ENCODE measurements at regions not wholly inside any gene's neighbourhood (a gene's known extent, or its start where the extent isn't known, plus 50 kb on each side); places are given as distances from the start of the nearest gene placed in this dataset.

DNA sequence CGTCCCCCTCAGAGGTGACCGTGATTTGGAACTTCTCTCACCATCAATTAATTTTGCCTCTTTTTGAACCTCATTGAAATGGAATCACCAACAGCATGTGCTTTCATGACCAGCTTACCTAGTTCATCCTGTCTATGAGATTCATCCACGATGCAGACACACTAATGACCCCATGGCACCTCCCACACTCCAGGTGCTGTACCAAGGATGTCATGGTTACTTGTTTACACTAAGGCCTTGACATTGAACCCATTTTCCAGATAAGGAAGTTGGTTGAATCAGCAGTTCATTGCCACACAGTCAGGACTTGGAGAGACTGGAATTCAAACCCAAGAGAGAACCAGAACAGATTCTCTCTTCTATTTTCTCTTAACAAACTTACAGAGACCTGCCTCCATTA is 139.0 kb downstream of the ZFP36L2 start:
- H3K27me3 ChIP-seq (ENCODE audit: control insufficient read depth, insufficient read depth, low read length) = no peaks in the 10 kb centered on the region
- H3K9ac ChIP-seq (ENCODE audit: low read depth, low read length) = peak overlapping the region; percentile 84
- no peaks in the 10 kb centered on the region for H3K36me3 ChIP-seq (ENCODE audit: insufficient read depth, low read length)
- H3K4me3 ChIP-seq (ENCODE audit: low read length) = no peak overlapping the region
- peaks cover 64% of the 10 kb centered on the region for H3K4me1 ChIP-seq (ENCODE audit: control insufficient read depth, insufficient read depth, low read length)
- peak overlapping the region; percentile 71 for H3K4me2 ChIP-seq (ENCODE audit: low read length)
- peaks cover 5% of the 10 kb centered on the region for H3K9me3 ChIP-seq (replicated peaks; ENCODE audit: low read length)

DNA sequence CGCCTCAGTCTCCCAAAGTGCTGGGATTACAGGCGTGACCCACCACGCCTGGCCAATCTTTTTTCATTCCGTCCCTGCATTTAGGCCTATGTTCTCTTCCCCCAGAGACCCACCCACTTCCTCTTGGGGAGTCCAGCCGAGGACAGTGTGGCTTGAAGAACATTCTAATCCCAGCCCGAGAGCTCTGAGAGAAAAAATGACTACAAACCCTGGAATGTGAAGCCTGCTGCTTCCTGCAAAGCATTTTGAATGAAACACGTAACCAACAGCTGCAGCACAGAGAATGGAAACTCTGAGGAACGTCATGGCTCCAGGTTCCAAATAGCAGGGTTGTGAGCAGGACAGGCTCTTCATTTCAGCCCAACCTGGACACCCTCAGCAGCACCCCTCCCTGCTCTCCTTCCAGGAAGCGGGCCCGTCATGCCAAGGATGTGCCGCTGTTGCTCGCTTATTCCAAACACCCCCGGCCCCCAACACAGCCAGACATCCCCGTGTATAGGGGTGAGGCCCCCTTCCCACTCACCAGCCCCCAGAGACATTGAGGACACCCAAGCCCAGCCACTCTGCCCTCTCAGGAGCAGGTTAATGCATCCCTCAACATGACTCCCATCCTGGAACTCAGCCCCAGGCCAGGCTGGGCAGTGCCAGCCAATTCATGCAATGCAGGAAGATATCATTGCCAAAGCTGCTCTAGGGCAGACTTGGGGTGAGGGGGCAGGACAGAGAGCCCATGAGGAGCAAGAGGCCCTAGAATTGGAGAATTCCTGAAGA is 139.8 kb downstream of the ZFP36L2 start:
- H3K27me3 ChIP-seq (ENCODE audit: control insufficient read depth, insufficient read depth, low read length) = no peaks in the 10 kb centered on the region
- peak overlapping the region; percentile 84 for H3K9ac ChIP-seq (ENCODE audit: low read depth, low read length)
- peaks cover 72% of the 10 kb centered on the region for H3K4me1 ChIP-seq (ENCODE audit: control insufficient read depth, insufficient read depth, low read length)
- H3K36me3 ChIP-seq (ENCODE audit: insufficient read depth, low read length) = no peaks in the 10 kb centered on the region
- H3K4me3 ChIP-seq (ENCODE audit: low read length) = peak overlapping the region; percentile 45
- H3K4me2 ChIP-seq (ENCODE audit: low read length) = peak overlapping the region; percentile 71
- peaks cover 5% of the 10 kb centered on the region for H3K9me3 ChIP-seq (replicated peaks; ENCODE audit: low read length)

DNA sequence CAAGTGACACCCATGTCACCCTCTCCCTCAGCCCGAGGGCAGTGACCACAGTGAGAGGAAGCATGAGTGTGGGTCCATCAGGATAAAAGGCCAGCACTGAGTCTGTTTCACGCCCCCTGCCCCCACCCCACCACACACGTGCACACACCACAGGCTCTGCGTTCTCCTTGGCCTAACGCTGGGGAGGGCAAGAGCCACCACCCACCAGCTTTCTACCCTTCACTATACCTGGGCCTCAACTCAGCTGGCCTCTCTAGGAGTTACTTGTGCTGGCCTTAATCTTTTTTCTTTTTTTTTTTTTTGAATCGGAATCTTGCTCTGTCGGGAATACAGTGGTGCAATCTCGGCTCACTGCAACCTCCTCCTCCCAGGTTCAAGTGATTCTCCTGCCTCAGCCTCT is 140.5 kb downstream of the ZFP36L2 start:
- H3K4me3 ChIP-seq (ENCODE audit: low read length) = peak overlapping the region; percentile 7
- peak overlapping the region; percentile 75 for H3K9ac ChIP-seq (ENCODE audit: low read depth, low read length)
- H3K9me3 ChIP-seq (replicated peaks; ENCODE audit: low read length) = peaks cover 5% of the 10 kb centered on the region
- peak overlapping the region; percentile 3 for H3K4me2 ChIP-seq (ENCODE audit: low read length)
- no peaks in the 10 kb centered on the region for H3K36me3 ChIP-seq (ENCODE audit: insufficient read depth, low read length)
- H3K4me1 ChIP-seq (ENCODE audit: control insufficient read depth, insufficient read depth, low read length) = peaks cover 76% of the 10 kb centered on the region
- H3K27me3 ChIP-seq (ENCODE audit: control insufficient read depth, insufficient read depth, low read length) = no peaks in the 10 kb centered on the region

DNA sequence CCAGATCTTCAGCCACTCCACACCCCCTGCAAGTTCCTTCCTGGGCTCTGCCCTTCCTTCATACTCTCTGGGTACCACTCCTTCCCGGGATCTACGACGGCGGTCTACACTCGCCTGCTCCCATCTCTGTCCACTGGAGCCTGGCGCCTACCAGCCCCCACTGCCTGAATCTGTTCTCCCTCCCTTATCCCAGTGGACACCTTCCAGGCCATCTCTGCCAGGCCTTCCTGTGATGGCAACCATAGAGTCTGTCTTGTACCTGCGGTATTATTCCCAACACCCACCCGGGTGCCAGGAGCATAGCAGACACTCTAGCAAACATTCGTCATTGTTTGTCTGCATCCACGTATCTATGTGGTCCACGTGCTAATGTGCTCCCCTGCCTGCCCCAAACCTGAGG is 140.9 kb downstream of the ZFP36L2 start:
- Histone ChIP-seq H3K4me3 (ENCODE audit: low read length) (peak overlapping the region; percentile 7), H3K4me1 (ENCODE audit: control insufficient read depth, insufficient read depth, low read length) (peaks cover 81% of the 10 kb centered on the region), H3K27me3 (ENCODE audit: control insufficient read depth, insufficient read depth, low read length) (no peaks in the 10 kb centered on the region), H3K9me3 (replicated peaks; ENCODE audit: low read length) (peaks cover 4% of the 10 kb centered on the region), H3K4me2 (ENCODE audit: low read length) (peak overlapping the region; percentile 3), H3K9ac (ENCODE audit: low read depth, low read length) (peak overlapping the region; percentile 75), H3K36me3 (ENCODE audit: insufficient read depth, low read length) (no peaks in the 10 kb centered on the region)

DNA sequence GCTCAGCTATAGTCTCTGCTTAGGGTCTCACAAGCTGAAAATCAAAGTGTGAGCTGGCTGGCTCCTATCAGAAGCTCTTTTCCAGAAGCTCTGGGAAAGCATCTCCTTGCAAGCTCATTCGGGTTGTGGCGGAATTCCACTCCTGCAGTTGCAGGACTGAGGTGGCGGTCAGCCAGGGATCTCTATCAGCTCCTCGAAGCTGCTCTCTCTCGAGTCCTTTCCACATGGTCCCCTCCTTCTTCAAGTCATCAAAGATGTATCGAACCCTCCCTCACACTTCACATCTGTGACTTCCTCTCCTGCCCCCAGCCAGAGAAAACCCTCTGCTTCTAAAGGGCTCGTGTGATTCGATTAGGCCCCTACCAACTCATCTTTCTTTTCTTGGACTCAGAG is 141.7 kb downstream of the ZFP36L2 start:
- Histone ChIP-seq H3K4me1 (ENCODE audit: control insufficient read depth, insufficient read depth, low read length) (peaks cover 84% of the 10 kb centered on the region), H3K4me3 (ENCODE audit: low read length) (no peak overlapping the region), H3K9ac (ENCODE audit: low read depth, low read length) (peak overlapping the region; percentile 75), H3K4me2 (ENCODE audit: low read length) (no peak overlapping the region), H3K9me3 (replicated peaks; ENCODE audit: low read length) (no peaks in the 10 kb centered on the region), H3K36me3 (ENCODE audit: insufficient read depth, low read length) (no peaks in the 10 kb centered on the region), H3K27me3 (ENCODE audit: control insufficient read depth, insufficient read depth, low read length) (no peaks in the 10 kb centered on the region)

DNA sequence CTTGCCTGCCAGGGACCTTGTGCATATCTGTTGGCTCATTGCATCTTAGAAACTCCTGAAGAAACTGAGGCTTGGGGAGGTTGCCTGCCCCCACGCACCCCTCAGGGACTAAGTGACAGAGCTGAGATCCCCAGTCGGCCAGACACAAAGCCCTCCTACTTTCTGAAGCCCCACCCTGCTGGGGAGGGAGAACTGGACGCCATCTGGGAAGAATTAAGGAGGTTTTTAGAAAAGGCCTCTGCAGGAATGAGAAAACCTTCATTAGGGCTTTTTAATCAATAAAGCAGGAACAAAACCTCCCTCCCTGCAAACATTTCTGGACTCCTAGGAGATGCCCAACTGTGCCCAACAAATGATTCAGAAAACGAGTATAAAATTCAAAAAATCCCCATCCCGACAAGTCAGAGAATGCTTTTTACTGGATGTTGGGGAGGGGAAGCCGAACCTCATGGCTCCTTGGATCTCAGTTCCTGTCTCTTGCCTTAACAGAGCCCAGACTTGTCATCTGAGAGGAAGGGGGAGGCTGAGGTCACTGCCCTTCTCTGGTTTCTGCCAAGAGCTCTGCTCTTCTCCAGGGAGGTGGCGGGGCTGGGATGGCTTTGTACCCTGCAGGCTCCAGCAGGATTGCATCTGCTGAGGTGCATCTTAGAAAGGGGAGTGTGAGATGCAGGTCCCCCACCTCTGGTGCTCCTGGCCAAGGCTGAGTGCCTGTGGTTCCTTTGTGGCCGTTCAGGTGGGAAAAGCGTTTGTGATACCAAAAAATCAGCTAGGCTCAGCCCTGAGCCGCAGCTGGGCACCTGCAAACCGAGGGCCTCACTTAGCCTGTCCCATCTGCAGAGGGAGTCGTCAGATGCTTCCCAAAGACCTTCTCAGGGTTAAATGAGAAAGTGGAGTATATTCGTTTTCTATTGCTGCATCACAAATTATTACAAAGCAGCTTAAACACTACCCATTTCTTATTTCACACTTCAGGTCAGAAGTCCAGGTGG is 142.4 kb downstream of the ZFP36L2 start:
- Histone ChIP-seq H3K9ac (ENCODE audit: low read depth, low read length) (peak overlapping the region; percentile 75), H3K4me2 (ENCODE audit: low read length) (peak overlapping the region; percentile 8), H3K4me1 (ENCODE audit: control insufficient read depth, insufficient read depth, low read length) (peaks cover 83% of the 10 kb centered on the region)

DNA sequence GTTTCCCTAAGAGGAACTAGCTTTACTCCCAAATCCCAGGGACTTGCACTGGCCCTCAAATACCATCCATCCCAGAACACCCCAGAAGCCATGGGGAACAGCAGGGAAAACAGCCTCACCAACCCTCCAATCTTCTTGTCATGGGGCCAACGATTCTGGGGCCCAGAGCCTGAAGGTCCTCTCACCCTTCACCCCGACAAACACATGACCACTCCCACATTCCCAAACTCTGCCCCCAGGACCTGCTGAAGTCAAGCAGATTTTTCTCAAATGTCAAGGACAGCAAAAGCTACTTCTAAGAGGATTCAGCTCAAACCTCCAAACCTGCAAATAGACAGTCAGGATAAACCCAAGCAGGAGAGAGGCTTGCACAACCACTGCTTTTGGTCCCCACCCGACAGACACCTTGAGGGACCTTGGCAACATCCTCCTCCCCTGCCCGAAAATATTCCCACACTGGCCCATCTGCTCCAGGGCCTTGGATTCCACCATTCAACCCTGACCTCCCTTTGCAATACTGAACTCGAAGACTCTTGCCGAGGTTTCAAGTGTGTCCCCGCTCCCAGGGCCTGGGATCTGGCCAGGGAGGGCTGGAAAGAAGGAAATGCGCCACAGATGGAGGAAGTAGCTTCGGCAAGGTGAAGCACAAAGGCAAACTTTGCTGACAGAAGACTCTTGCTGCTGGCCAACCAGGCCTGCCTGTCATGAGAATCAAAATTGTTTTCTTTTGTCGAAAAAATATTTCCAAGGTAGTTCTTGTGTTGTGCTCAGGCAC is 143.3 kb downstream of the ZFP36L2 start:
- no peak overlapping the region for H3K4me3 ChIP-seq (ENCODE audit: low read length)
- H3K4me1 ChIP-seq (ENCODE audit: control insufficient read depth, insufficient read depth, low read length) = peaks cover 79% of the 10 kb centered on the region

More for the DNA sequence above, 142.4 kb downstream of the ZFP36L2 start:
- H3K36me3 ChIP-seq (ENCODE audit: insufficient read depth, low read length) = no peaks in the 10 kb centered on the region
- H3K9me3 ChIP-seq (replicated peaks; ENCODE audit: low read length) = no peaks in the 10 kb centered on the region
- no peaks in the 10 kb centered on the region for H3K27me3 ChIP-seq (ENCODE audit: control insufficient read depth, insufficient read depth, low read length)
- no peak overlapping the region for H3K4me3 ChIP-seq (ENCODE audit: low read length)

DNA sequence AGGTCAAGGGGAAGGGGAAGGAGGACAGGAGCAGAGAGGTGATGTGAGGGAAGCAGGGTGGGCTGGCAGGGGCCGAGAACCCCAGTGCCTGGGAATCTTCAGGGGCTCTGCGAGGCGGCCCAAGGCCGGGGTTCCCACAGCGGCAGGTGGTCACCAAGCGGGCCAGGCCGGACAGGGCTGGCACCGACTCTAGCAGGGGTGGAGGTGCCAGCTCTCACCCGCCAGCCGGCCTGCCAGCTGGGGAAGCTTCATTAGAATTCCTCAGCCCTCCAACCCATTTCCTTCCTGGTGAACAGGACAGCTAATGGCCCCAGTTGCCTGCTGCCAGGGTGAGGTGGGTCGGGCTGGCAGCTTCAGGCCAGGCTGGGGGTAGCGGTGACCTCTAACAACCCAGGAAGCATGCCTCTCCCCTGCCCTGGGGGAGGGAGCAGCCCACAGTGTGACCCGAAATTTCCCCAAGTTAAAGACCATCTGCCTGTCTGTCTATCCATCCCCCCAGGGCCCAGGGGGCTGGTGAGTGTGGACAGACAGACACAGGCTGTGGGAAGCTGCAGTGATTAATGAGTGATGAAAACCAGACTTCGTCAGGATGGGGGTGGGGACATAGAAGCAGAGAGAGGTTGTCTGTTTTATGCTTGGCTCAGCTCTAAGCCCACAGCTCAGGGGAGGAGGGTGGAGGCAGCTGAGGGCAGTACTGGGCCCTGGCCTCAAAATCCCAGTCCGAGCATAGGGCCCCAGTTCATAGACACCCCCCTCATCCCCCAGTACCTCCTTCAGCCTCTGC is 144.1 kb downstream of the ZFP36L2 start:
- Histone ChIP-seq H3K9ac (ENCODE audit: low read depth, low read length) (peak overlapping the region; percentile 75), H3K4me1 (ENCODE audit: control insufficient read depth, insufficient read depth, low read length) (peaks cover 75% of the 10 kb centered on the region), H3K4me3 (ENCODE audit: low read length) (no peak overlapping the region)

More for the DNA sequence above, 143.3 kb downstream of the ZFP36L2 start:
- Histone ChIP-seq H3K27me3 (ENCODE audit: control insufficient read depth, insufficient read depth, low read length) (no peaks in the 10 kb centered on the region), H3K9me3 (replicated peaks; ENCODE audit: low read length) (no peaks in the 10 kb centered on the region), H3K9ac (ENCODE audit: low read depth, low read length) (peak overlapping the region; percentile 75), H3K4me2 (ENCODE audit: low read length) (no peak overlapping the region), H3K36me3 (ENCODE audit: insufficient read depth, low read length) (no peaks in the 10 kb centered on the region)

DNA sequence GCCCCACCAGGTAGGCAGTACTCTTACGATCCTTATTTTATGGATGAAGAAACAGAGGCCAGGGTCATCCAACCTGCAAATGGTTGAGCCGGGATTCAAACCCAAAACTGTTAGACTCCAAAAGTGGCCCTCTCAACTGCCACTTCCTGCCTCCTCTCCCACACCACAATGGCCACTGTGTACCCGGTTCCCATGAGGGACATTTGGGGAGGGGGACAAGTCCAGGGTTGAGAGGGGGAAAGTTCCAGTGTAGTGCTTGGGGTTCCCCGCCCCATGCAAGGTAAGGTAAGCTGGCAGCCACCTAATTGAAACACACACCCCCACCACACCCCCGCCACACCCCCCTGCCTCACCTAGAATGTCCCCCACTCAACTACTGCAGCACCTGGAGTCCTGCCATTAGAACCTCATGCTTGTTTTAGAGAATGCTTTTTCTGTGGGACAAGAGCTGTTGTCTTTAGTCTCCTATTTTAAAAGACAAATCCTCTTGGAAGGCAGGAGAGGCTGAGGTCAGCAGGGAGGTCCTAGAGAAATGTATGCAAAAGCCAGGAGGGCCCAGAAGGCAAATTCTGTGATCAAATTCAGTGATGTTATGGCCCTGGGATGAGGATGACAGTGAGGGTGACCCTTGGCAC is 145.2 kb downstream of the ZFP36L2 start:
- Histone ChIP-seq H3K9ac (ENCODE audit: low read depth, low read length) (peak overlapping the region; percentile 75), H3K4me2 (ENCODE audit: low read length) (no peak overlapping the region), H3K27me3 (ENCODE audit: control insufficient read depth, insufficient read depth, low read length) (no peaks in the 10 kb centered on the region), H3K9me3 (replicated peaks; ENCODE audit: low read length) (no peaks in the 10 kb centered on the region), H3K4me3 (ENCODE audit: low read length) (no peak overlapping the region), H3K36me3 (ENCODE audit: insufficient read depth, low read length) (no peaks in the 10 kb centered on the region), H3K4me1 (ENCODE audit: control insufficient read depth, insufficient read depth, low read length) (peaks cover 74% of the 10 kb centered on the region)

More for the DNA sequence above, 144.1 kb downstream of the ZFP36L2 start:
- Histone ChIP-seq H3K4me2 (ENCODE audit: low read length) (peak overlapping the region; percentile 17), H3K9me3 (replicated peaks; ENCODE audit: low read length) (no peaks in the 10 kb centered on the region), H3K36me3 (ENCODE audit: insufficient read depth, low read length) (no peaks in the 10 kb centered on the region), H3K27me3 (ENCODE audit: control insufficient read depth, insufficient read depth, low read length) (no peaks in the 10 kb centered on the region)

DNA sequence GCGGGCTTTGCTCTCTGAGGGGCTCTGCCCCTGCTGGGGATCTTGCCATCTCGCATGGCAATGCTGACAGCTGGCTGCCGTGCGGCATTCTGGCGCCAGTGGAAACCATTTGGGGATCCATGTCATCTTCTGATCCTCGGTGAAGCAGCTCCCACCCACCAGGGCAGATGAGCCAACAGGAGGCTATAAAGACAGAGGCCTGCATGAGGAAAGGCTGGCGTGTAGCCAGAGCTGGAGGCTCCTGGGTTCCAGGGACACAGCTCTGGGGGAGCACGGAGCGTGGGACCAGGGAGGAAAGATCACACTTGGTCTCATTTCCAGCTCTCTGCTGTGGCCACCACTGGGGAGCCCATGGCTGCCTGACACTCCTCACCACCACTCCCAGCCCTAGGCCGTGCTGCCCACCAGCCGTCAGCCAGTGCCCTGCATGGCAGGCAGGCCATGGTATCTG is 145.8 kb downstream of the ZFP36L2 start:
- H3K9me3 ChIP-seq (replicated peaks; ENCODE audit: low read length) = no peaks in the 10 kb centered on the region
- H3K9ac ChIP-seq (ENCODE audit: low read depth, low read length) = no peak overlapping the region
- H3K4me2 ChIP-seq (ENCODE audit: low read length) = no peak overlapping the region
- H3K36me3 ChIP-seq (ENCODE audit: insufficient read depth, low read length) = no peaks in the 10 kb centered on the region
- H3K4me1 ChIP-seq (ENCODE audit: control insufficient read depth, insufficient read depth, low read length) = peaks cover 74% of the 10 kb centered on the region
- no peak overlapping the region for H3K4me3 ChIP-seq (ENCODE audit: low read length)
- no peaks in the 10 kb centered on the region for H3K27me3 ChIP-seq (ENCODE audit: control insufficient read depth, insufficient read depth, low read length)
